ENCODE measurements at regions not wholly inside any gene's neighbourhood (a gene's known extent, or its start where the extent isn't known, plus 50 kb on each side); places are given as distances from the start of the nearest gene placed in this dataset.

GRCh38 chr7:79868010-79868409 lies 266.6 kb upstream of the GNAI1 start:
- no peak for TF ChIP-seq CTCF (IDR thresholded peaks at IDR 0.05)

- TF ChIP-seq CTCF (IDR thresholded peaks at IDR 0.05), result no peak
Observed at GRCh38 chr7:79862447-79863210, 272.0 kb upstream of the GNAI1 start.

- no peak for TF ChIP-seq CTCF (IDR thresholded peaks at IDR 0.05)
Observed at GRCh38 chr7:79855172-79855571, 279.5 kb upstream of the GNAI1 start.

- no peak for TF ChIP-seq CTCF (IDR thresholded peaks at IDR 0.05)
Observed at GRCh38 chr7:79854621-79855020, 280.0 kb upstream of the GNAI1 start.

GRCh38 chr7:79837915-79838314 lies 296.7 kb upstream of the GNAI1 start:
- no peak for TF ChIP-seq CTCF (IDR thresholded peaks at IDR 0.05)

- no peak for TF ChIP-seq CTCF (IDR thresholded peaks at IDR 0.05)
Observed at GRCh38 chr7:79833616-79834015, 301.0 kb upstream of the GNAI1 start.

- TF ChIP-seq CTCF (IDR thresholded peaks at IDR 0.05), result no peak
Observed at GRCh38 chr7:79828866-79829265, 305.8 kb upstream of the GNAI1 start.

Data from LNCAP (cell line).